ENCODE measurements at regions not wholly inside any gene's neighbourhood (a gene's known extent, or its start where the extent isn't known, plus 50 kb on each side); places are given as distances from the start of the nearest gene placed in this dataset.
"Not testable (repeated sequence)": the region's sequence is repeated elsewhere in the genome, so short reads cannot be mapped to it uniquely, and the experiment has no call there.

- no peak for DNase-seq (ENCODE audit: low spot score)
Measured at GRCh38 chr5:101505891-101506570, 602.9 kb upstream of the ST8SIA4 start.

- DNase-seq (ENCODE audit: low spot score) = no peak
Measured at GRCh38 chr5:101482931-101483330, 579.8 kb upstream of the ST8SIA4 start.

- DNase-seq (ENCODE audit: low spot score) = no peak
Measured at GRCh38 chr5:101473483-101473882, 570.4 kb upstream of the ST8SIA4 start.

- no peak for DNase-seq (ENCODE audit: low spot score)
Measured at GRCh38 chr5:101461455-101461854, 558.4 kb upstream of the ST8SIA4 start.

GRCh38 chr5:101458587-101458986 lies 555.5 kb upstream of the ST8SIA4 start:
- DNase-seq (ENCODE audit: low spot score) = no peak

GRCh38 chr5:101455851-101456250 lies 552.8 kb upstream of the ST8SIA4 start:
- no peak for DNase-seq (ENCODE audit: low spot score)

GRCh38 chr5:101455048-101455447 lies 552.0 kb upstream of the ST8SIA4 start:
- no peak for DNase-seq (ENCODE audit: low spot score)

- not testable (repeated sequence) for DNase-seq (ENCODE audit: low spot score)
Measured at GRCh38 chr5:101442281-101442680, 539.2 kb upstream of the ST8SIA4 start.

GRCh38 chr5:101440173-101440572 lies 537.1 kb upstream of the ST8SIA4 start:
- no peak for DNase-seq (ENCODE audit: low spot score)

GRCh38 chr5:101437351-101437750 lies 534.3 kb upstream of the ST8SIA4 start:
- DNase-seq (ENCODE audit: low spot score) = no peak

GRCh38 chr5:101435768-101436167 lies 532.7 kb upstream of the ST8SIA4 start:
- DNase-seq (ENCODE audit: low spot score) = no peak

- no peak for DNase-seq (ENCODE audit: low spot score)
Measured at GRCh38 chr5:101431201-101431600, 528.1 kb upstream of the ST8SIA4 start.

- no peak for DNase-seq (ENCODE audit: low spot score)
Measured at GRCh38 chr5:101430551-101430950, 527.5 kb upstream of the ST8SIA4 start.

GRCh38 chr5:101429241-101429640 lies 526.2 kb upstream of the ST8SIA4 start:
- no peak for DNase-seq (ENCODE audit: low spot score)

- DNase-seq (ENCODE audit: low spot score) = no peak
Measured at GRCh38 chr5:101425339-101425859, 522.3 kb upstream of the ST8SIA4 start.

- DNase-seq (ENCODE audit: low spot score) = no peak
Measured at GRCh38 chr5:101424530-101425175, 521.6 kb upstream of the ST8SIA4 start.

- DNase-seq (ENCODE audit: low spot score) = no peak
Measured at GRCh38 chr5:101418713-101419118, 515.6 kb upstream of the ST8SIA4 start.

- DNase-seq (ENCODE audit: low spot score) = no peak
Measured at GRCh38 chr5:101404531-101404930, 501.4 kb upstream of the ST8SIA4 start.

GRCh38 chr5:101393795-101394450 lies 490.8 kb upstream of the ST8SIA4 start:
- no peak for DNase-seq (ENCODE audit: low spot score)

GRCh38 chr5:101390151-101390908 lies 487.2 kb upstream of the ST8SIA4 start:
- DNase-seq (ENCODE audit: low spot score) = peak; percentile 10

- no peak for DNase-seq (ENCODE audit: low spot score)
Measured at GRCh38 chr5:101385276-101385675, 482.2 kb upstream of the ST8SIA4 start.

- DNase-seq (ENCODE audit: low spot score) = no peak
Measured at GRCh38 chr5:101370181-101370580, 467.1 kb upstream of the ST8SIA4 start.

All from mucosa of gallbladder (tissue), 1 donor.